Ovary (tissue), 7 donors: ENCODE measurements at regions not wholly inside any gene's neighbourhood (a gene's known extent, or its start where the extent isn't known, plus 50 kb on each side); places are given as distances from the start of the nearest gene placed in this dataset.

ENCODE experiments used
- DNase-seq, 5 donors: peaks; one replicate each; pipeline ENCODE4 v3.0.0-alpha.2; 2019 to 2020
- H3K27ac ChIP-seq, 2 donors: fragments of 200-600 bp; one replicate each; pipeline versions ENCODE4 v1.5.1 to v1.8.0; 2019 to 2022
- H3K27me3 ChIP-seq: fragments of 200-600 bp; one replicate; pipeline ENCODE4 v1.8.0; 2022
- H3K36me3 ChIP-seq: fragments of 200-600 bp; sonication (generic); one replicate; pipeline ENCODE4 v1.5.1; 2019
- H3K4me1 ChIP-seq: one replicate; pipeline ENCODE4 v1.8.1; 2013; ENCODE audit warnings: mild to moderate bottlenecking, moderate library complexity; ENCODE audit not compliant: insufficient read depth
- H3K4me3 ChIP-seq: fragments of 200-600 bp; sonication (generic); one replicate; pipeline ENCODE4 v1.5.1; 2017
- H3K9me3 ChIP-seq, 2 donors: fragments of 200-600 bp in 1 of 2; sonication (generic) in 1 of 2; one replicate each; pipeline versions ENCODE4 v1.5.1 to v1.8.1; 2013 to 2019; ENCODE audit warnings: mild to moderate bottlenecking in 1 of 2, moderate library complexity in 1 of 2
- CTCF ChIP-seq, 3 donors: fragments of 450-650 bp in 2 of 3; fragments of 200-600 bp in 1 of 3; IDR thresholded peaks; one replicate each; pipeline versions ENCODE4 v1.5.1 to v1.8.0; 2016 to 2022; ENCODE audit warnings: antibody characterized with exemption in 3 of 3, mild to moderate bottlenecking in 1 of 3
- EP300 ChIP-seq: sonication (generic); formaldehyde crosslinking; IDR thresholded peaks from one replicate; pipeline ENCODE4 v1.6.1; 2017; ENCODE audit warnings: antibody characterized with exemption
- POLR2A ChIP-seq: fragments of 450-650 bp; IDR thresholded peaks from one replicate; pipeline ENCODE4 v1.6.1; 2017; ENCODE audit warnings: antibody characterized with exemption, mild to moderate bottlenecking, moderate library complexity
- WGBS, 3 donors: extraction: QIAGEN DNeasy Blood & Tissue Kit in 1 of 3; methylation state at CpG; one replicate each; pipeline versions ENCODE4 v1.1.5 to v1.1.7; 2013 to 2017; 5-methylcytosine and 5-hydroxymethylcytosine counted together
- intact Hi-C, 4 donors: fragments of 100-400 bp; cut with DNase I; formaldehyde crosslinking; loops; one replicate each; pipeline versions ENCODE4 v1.11.0 to v1.15.1; 2022 to 2023
- donor health status: DM: no; HTN: no; CAD: no; lungs with moderate emphysema.
- donor health status: DM: no; HTN: no; CAD: no.
- donor health status: Bipolar disorder and iron deficiency.
- donor health status: DM: no; HTN: no; CAD: no.
- donor health status: DM: yes; HTN: yes; CAD: no.

- H3K27ac ChIP-seq, result no peak overlapping the region
- intact Hi-C loops, result no loop called here
- TF ChIP-seq EP300 (no peak), CTCF (IDR thresholded peaks at IDR 0.05) (no peak), POLR2A (no peak)
Measured at GRCh38 chr9:110066929-110067716, 140.8 kb downstream of the C9orf152 start.

DNA sequence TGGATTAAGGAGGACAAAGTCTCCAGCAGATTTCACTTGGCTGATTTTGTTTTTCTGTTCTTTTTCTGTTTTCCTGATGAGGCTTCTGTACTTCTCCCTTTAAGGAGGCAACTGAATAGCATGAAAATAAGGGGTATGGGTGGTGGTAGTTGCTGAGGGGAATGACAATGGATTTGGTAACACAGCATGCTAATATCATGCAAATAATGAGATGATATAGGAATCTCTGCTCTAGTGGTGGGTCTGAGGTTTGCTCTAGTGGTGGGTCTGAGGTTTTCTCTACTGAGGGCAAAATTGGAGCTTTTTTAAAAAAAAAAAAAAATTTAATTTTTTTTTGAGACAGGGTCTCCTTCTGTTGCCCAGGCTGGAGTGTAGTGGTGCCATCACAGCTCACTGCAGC, 139.7 kb downstream of the C9orf152 start:
- intact Hi-C loops, result no loop called here
- no peaks in the 10 kb centered on the region for H3K9me3 ChIP-seq
- no peaks in the 10 kb centered on the region for H3K36me3 ChIP-seq
- H3K4me3 ChIP-seq, result no peak overlapping the region
- no peak overlapping the region for H3K27ac ChIP-seq
- no peaks in the 10 kb centered on the region for H3K27me3 ChIP-seq
- peaks cover 7% of the 10 kb centered on the region for H3K4me1 ChIP-seq
- DNase-seq, result no peak
- TF ChIP-seq EP300 (no peak), CTCF (IDR thresholded peaks at IDR 0.05) (no peak), POLR2A (no peak)

More at GRCh38 chr9:110066929-110067716, 140.8 kb downstream of the C9orf152 start:
- Histone ChIP-seq H3K4me1 (peaks cover 7% of the 10 kb centered on the region), H3K4me3 (no peak overlapping the region), H3K36me3 (no peaks in the 10 kb centered on the region), H3K9me3 (no peaks in the 10 kb centered on the region), H3K27me3 (no peaks in the 10 kb centered on the region)
- DNase-seq, result no peak
- WGBS, 3 donors, result 18 to 34% (median 31%) methylated on average over 6 of the region's 6 CpGs

DNA sequence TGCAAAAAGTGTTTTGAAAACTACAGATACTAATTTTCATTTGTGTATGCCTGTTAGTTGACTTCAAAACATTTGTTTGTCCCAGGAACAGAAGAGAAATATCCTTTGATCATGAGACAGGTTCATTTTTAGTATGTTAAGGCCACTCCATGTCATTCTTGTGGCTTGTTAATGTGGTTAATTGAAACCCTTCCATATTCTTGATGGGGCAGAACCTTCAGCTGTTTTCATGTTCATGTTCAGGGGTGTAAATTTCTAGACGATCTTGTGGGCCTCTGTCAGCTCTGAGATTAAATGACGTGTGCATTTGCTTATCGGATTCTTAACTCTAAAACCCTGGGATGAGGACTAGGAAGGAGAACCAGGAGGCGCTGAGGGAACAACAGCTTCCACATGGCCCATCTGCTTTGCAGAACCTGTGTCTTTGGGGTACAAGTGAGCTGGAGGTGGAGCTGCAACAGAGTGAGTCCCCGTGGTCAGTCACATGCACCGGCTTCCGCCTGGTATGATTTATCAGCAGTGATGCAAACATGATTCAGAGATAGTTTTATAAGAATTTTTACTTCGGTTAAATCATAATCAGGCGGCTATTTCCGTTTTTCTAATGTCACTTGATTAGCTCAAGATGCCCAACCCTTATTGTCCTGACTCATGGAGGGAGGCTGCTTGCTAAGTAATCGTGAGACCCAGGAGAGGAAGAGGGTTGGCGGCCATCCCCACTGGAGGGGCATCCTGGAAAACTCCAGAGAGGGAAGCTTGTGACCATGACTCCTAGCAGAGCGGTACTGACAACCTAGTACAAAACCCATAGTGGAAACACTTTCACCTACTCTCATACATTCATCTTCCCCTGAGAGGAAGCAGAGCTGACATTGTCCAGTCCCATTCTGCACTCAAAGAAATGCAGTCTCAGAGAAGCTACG, 138.4 kb downstream of the C9orf152 start:
- WGBS, 3 donors, result 66 to 71% (median 67%) methylated on average over 14 of the region's 14 CpGs
- Histone ChIP-seq H3K4me1 (peaks cover 7% of the 10 kb centered on the region), H3K9me3 (no peaks in the 10 kb centered on the region), H3K27me3 (no peaks in the 10 kb centered on the region), H3K36me3 (no peaks in the 10 kb centered on the region), H3K27ac (no peak overlapping the region), H3K4me3 (no peak overlapping the region)
- DNase-seq, result no peak
- intact Hi-C loops, result no loop called here
- no peak for TF ChIP-seq POLR2A
- TF ChIP-seq CTCF (IDR thresholded peaks at IDR 0.05), result no peak
- no peak for TF ChIP-seq EP300

GRCh38 chr9:110072597-110073355, 135.2 kb downstream of the C9orf152 start:
- 93 to 97% (median 97%) methylated on average over 5 of the region's 5 CpGs for WGBS, 3 donors
- no peak for DNase-seq
- intact Hi-C loops, result no loop called here

More at GRCh38 chr9:110072597-110073355, 135.2 kb downstream of the C9orf152 start:
- no peaks in the 10 kb centered on the region for H3K27me3 ChIP-seq
- H3K4me1 ChIP-seq, result peaks cover 7% of the 10 kb centered on the region
- no peaks in the 10 kb centered on the region for H3K36me3 ChIP-seq
- TF ChIP-seq EP300 (no peak), POLR2A (no peak), CTCF (IDR thresholded peaks at IDR 0.05) (no peak)
- no peak overlapping the region for H3K4me3 ChIP-seq
- H3K27ac ChIP-seq, result no peak overlapping the region
- no peaks in the 10 kb centered on the region for H3K9me3 ChIP-seq
